Osteocyte (in vitro differentiated cells): ENCODE measurements at regions not wholly inside any gene's neighbourhood (a gene's known extent, or its start where the extent isn't known, plus 50 kb on each side); places are given as distances from the start of the nearest gene placed in this dataset.

Experiments used
- DNase-seq: peaks from one replicate; pipeline ENCODE4 v3.0.0; 2021; ENCODE audit warnings: mixed read lengths; ENCODE audit not compliant: unreplicated experiment; ENCODE audit errors: extremely low spot score
- H3K27ac Mint-ChIP-seq: one replicate; pipeline ENCODE4 v1.8.0; 2021; ENCODE audit warnings: mild to moderate bottlenecking, mixed read lengths; ENCODE audit not compliant: unreplicated experiment
- H3K27me3 Mint-ChIP-seq: one replicate; pipeline ENCODE4 v1.8.0; 2021; ENCODE audit warnings: mixed read lengths; ENCODE audit not compliant: unreplicated experiment
- H3K36me3 Mint-ChIP-seq: one replicate; pipeline ENCODE4 v1.8.0; 2021; ENCODE audit warnings: mixed read lengths; ENCODE audit not compliant: unreplicated experiment
- H3K4me1 Mint-ChIP-seq: one replicate; pipeline ENCODE4 v1.8.0; 2021; ENCODE audit warnings: mixed read lengths; ENCODE audit not compliant: unreplicated experiment
- H3K4me3 Mint-ChIP-seq: one replicate; pipeline ENCODE4 v1.8.0; 2021; ENCODE audit warnings: mild to moderate bottlenecking, moderate library complexity, mixed read lengths; ENCODE audit not compliant: unreplicated experiment
- H3K9me3 Mint-ChIP-seq: one replicate; pipeline ENCODE4 v1.8.0; 2021; ENCODE audit warnings: mixed read lengths; ENCODE audit not compliant: unreplicated experiment
- TF ChIP-seq, protein P1 (sequence below): fragments of 200-600 bp; sonication (generic); IDR thresholded peaks from 2 replicates; pipeline ENCODE4 v1.5.0; 2021; ENCODE audit warnings: antibody characterized with exemption, mild to moderate bottlenecking, moderate library complexity

DNA sequence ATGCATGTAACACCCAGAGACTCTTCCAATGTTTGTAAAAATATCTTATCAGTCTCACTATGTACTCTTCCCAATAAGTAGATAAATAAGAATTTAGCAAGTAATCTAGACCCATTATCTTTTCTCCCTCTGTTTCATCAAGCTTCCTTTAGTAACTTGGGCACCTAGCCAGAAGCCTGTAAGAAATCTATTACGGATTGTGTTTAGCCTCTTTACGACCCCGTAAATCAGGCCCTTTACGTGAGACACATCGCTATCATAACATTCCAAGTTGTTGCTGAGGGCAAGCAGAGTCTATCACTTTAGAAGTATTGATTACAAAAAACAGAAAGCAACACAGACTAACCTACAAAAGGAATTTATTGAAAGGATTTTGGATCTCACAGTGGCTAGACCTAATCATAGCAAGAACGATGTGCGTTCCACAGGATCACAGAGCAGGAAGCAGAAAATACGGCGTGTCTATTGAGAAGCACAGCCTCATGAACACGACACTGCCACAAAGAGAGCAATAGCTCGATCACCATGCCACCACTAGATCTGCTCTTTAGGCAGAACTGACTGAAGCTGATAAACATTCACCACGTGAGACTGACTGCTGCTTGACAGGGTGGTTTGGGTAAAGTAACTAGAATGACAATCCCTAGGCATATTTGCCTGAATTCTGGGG, 922.1 kb downstream of the AMY1C start:
- no peak overlapping the region for H3K27ac Mint-ChIP-seq
- no peaks in the 10 kb centered on the region for H3K27me3 Mint-ChIP-seq
- TF ChIP-seq, protein P1, sequence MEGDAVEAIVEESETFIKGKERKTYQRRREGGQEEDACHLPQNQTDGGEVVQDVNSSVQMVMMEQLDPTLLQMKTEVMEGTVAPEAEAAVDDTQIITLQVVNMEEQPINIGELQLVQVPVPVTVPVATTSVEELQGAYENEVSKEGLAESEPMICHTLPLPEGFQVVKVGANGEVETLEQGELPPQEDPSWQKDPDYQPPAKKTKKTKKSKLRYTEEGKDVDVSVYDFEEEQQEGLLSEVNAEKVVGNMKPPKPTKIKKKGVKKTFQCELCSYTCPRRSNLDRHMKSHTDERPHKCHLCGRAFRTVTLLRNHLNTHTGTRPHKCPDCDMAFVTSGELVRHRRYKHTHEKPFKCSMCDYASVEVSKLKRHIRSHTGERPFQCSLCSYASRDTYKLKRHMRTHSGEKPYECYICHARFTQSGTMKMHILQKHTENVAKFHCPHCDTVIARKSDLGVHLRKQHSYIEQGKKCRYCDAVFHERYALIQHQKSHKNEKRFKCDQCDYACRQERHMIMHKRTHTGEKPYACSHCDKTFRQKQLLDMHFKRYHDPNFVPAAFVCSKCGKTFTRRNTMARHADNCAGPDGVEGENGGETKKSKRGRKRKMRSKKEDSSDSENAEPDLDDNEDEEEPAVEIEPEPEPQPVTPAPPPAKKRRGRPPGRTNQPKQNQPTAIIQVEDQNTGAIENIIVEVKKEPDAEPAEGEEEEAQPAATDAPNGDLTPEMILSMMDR: no peak
- no peaks in the 10 kb centered on the region for H3K9me3 Mint-ChIP-seq
- H3K36me3 Mint-ChIP-seq: no peaks in the 10 kb centered on the region
- H3K4me1 Mint-ChIP-seq: no peaks in the 10 kb centered on the region
- H3K4me3 Mint-ChIP-seq: no peak overlapping the region
- no peak for DNase-seq

DNA sequence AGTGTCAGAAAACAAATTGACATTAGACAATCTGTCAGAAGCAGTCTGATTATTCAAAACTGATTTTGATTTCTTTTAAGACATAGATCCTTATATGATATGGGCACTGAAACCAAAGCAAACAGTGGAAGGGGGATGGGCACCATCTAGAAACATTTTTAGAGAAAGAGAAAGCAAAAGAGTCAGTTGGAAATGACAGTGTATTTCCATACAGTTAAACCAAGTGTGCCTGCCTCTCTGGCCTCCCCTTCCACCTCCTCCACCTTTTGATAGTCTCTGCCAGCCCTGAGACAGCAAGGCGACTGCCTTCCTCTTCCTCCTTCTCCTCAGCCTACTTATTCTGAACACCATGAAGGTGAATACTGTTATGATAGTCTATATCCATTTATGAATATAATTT, 949.7 kb downstream of the AMY1C start:
- no peak for DNase-seq
- no peaks in the 10 kb centered on the region for H3K4me1 Mint-ChIP-seq
- H3K27me3 Mint-ChIP-seq: peaks cover 3% of the 10 kb centered on the region
- H3K36me3 Mint-ChIP-seq: no peaks in the 10 kb centered on the region
- H3K4me3 Mint-ChIP-seq: no peak overlapping the region
- H3K27ac Mint-ChIP-seq: no peak overlapping the region
- H3K9me3 Mint-ChIP-seq: no peaks in the 10 kb centered on the region
- TF ChIP-seq, protein P1: no peak

DNA sequence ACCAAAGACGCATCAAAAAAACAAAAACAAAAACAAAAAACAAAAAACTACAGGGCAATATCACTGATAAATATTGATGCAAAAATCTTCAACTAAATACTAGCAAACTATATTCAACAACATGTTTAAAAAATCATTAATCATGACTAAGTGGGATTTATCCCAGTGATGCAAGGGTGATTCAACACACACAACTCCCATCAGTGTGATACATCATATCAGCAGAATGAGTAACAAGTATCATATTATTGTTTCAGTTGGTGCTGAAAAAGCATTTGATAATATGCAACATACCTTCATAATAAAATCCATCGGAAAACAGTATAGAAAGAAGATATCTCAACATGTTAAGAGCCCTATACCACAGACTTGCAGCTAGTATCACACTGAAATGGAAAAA, 953.0 kb downstream of the AMY1C start:
- Mint-ChIP-seq H3K4me1 (peaks cover 4% of the 10 kb centered on the region), H3K27ac (no peak overlapping the region), H3K27me3 (peaks cover 3% of the 10 kb centered on the region), H3K36me3 (no peaks in the 10 kb centered on the region), H3K9me3 (no peaks in the 10 kb centered on the region), H3K4me3 (no peak overlapping the region)
- TF ChIP-seq, protein P1: no peak
- DNase-seq: no peak

DNA sequence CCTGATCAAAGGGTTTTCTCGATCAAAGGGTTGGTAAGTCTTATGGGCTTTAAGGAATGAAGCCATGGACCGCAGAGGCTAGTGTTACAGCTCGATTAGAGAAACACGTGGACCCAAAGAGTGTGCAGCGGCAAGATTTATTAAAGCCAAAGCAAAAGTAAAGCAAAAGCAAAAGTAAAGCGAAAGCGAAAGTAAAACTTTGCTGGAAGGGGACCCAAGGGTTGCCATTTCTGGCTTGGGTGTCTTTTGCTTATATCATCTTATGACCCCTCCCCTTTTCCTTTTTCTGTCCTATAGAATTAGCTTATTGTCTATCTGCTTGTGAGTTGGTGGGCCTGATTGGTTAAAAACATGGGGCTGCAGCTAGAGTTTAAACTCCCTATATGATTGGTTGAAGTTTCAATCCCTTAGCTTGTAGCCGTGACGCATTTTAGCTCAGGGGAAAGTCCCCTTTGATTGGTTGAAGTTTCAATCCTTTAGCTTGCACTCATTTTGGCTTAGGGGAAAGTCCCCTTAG, 957.0 kb downstream of the AMY1C start:
- DNase-seq: no peak
- Mint-ChIP-seq H3K4me3 (no peak overlapping the region), H3K27ac (no peak overlapping the region), H3K9me3 (no peaks in the 10 kb centered on the region), H3K36me3 (no peaks in the 10 kb centered on the region), H3K27me3 (no peaks in the 10 kb centered on the region), H3K4me1 (peaks cover 4% of the 10 kb centered on the region)
- TF ChIP-seq, protein P1: no peak

DNA sequence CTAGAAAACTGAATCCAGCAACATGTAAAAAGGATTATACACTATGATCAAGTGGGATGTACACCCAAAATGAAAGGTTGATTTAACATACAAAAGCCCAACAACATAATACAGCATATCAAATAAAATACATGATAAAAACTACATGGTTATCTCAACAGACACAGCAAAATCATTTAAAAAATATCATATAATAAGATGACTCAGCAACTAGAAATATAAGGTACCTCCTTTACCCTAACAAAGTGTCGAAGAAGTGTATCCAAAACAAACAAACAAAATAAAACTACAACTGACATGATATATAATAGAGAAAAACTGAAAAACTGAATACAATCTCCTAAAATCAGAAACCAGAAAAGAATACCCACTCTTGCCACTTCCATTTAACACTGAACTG, 969.1 kb downstream of the AMY1C start:
- TF ChIP-seq, protein P1: no peak
- no peaks in the 10 kb centered on the region for H3K4me1 Mint-ChIP-seq
- no peak overlapping the region for H3K27ac Mint-ChIP-seq
- H3K4me3 Mint-ChIP-seq: no peak overlapping the region
- H3K27me3 Mint-ChIP-seq: no peaks in the 10 kb centered on the region
- DNase-seq: no peak
- no peaks in the 10 kb centered on the region for H3K9me3 Mint-ChIP-seq
- H3K36me3 Mint-ChIP-seq: no peaks in the 10 kb centered on the region
